ENCODE measurements at regions not wholly inside any gene's neighbourhood (a gene's known extent, or its start where the extent isn't known, plus 50 kb on each side); places are given as distances from the start of the nearest gene placed in this dataset.

DNA sequence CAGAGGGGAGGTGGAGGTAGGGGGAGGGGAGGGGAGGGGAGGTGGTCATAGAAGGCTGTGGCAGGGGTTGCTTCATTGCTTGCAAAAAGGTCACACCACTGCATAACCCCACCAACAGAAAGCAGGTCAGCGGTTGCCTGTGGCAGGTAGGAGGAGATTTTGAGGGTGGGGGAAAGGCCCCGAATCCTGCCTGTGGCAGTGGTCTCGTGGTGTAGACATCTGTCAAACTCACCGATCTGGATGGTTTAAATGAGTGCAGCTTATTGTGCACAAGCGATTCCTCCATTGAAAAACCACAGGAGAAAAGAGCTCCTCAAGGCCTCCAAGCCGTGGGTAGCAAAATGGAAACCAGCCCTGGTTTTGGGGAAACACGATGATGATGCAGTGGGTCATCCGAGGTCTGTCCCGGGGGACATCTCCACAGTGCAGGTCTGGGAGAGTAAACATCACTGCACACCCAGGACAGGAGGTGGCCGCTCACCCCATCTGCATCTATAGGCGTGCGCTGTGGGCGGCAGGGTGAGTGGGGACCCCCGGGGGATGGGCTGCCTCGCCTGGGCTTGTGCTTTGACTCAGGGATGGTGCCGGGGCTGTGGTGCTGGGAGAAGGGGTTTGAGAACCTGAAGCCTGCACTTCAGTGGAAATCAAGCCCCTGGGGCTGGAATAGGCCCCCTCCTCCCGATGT lies 112.3 kb downstream of the CRYAA start:
- DNase-seq = no peak

DNA sequence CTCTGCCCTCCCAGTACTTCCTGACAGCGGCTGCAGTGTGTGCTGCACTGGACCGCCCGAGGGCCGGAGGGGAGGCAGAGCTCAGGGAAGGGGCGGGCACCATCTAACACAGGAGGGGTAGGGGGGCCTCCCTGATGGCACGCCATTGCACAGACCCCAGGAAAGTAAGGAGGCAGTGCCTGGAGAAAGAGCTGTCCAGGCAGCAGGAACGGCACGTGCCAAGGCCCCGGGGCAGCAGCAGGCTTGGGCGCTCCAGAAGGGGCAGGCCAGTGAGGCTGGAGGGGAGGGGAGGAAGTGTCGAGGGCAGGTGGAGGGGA lies 110.7 kb downstream of the CRYAA start:
- TF ChIP-seq, protein P1, sequence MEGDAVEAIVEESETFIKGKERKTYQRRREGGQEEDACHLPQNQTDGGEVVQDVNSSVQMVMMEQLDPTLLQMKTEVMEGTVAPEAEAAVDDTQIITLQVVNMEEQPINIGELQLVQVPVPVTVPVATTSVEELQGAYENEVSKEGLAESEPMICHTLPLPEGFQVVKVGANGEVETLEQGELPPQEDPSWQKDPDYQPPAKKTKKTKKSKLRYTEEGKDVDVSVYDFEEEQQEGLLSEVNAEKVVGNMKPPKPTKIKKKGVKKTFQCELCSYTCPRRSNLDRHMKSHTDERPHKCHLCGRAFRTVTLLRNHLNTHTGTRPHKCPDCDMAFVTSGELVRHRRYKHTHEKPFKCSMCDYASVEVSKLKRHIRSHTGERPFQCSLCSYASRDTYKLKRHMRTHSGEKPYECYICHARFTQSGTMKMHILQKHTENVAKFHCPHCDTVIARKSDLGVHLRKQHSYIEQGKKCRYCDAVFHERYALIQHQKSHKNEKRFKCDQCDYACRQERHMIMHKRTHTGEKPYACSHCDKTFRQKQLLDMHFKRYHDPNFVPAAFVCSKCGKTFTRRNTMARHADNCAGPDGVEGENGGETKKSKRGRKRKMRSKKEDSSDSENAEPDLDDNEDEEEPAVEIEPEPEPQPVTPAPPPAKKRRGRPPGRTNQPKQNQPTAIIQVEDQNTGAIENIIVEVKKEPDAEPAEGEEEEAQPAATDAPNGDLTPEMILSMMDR (IDR thresholded peaks at IDR 0.05) = no peak
- TF ChIP-seq POLR2A (IDR thresholded peaks at IDR 0.05) = no peak
- Histone ChIP-seq H3K27ac (no peak overlapping the region), H3K27me3 (no peaks in the 10 kb centered on the region), H3K4me1 (no peaks in the 10 kb centered on the region), H3K4me3 (no peak overlapping the region), H3K9me3 (no peaks in the 10 kb centered on the region), H3K36me3 (ENCODE audit: low read depth, missing control alignments) (no peaks in the 10 kb centered on the region)
- WGBS, 2 donors = 90 to 98% methylated on average over 11 of the region's 11 CpGs
- intact Hi-C loops (cut with DNase I; ENCODE audit: low total_unique reads) = no loop called here
- DNase-seq = no peak

More for the DNA sequence above, 112.3 kb downstream of the CRYAA start:
- 69 to 88% methylated on average over 10 to 17 of the region's 17 CpGs for WGBS, 2 donors
- Histone ChIP-seq H3K4me3 (no peak overlapping the region), H3K27ac (no peak overlapping the region), H3K9me3 (no peaks in the 10 kb centered on the region), H3K27me3 (no peaks in the 10 kb centered on the region), H3K4me1 (no peaks in the 10 kb centered on the region), H3K36me3 (ENCODE audit: low read depth, missing control alignments) (no peaks in the 10 kb centered on the region)
- TF ChIP-seq, protein P1 (IDR thresholded peaks at IDR 0.05) = no peak
- no peak for TF ChIP-seq POLR2A (IDR thresholded peaks at IDR 0.05)
- intact Hi-C loops (cut with DNase I; ENCODE audit: low total_unique reads) = no loop called here

DNA sequence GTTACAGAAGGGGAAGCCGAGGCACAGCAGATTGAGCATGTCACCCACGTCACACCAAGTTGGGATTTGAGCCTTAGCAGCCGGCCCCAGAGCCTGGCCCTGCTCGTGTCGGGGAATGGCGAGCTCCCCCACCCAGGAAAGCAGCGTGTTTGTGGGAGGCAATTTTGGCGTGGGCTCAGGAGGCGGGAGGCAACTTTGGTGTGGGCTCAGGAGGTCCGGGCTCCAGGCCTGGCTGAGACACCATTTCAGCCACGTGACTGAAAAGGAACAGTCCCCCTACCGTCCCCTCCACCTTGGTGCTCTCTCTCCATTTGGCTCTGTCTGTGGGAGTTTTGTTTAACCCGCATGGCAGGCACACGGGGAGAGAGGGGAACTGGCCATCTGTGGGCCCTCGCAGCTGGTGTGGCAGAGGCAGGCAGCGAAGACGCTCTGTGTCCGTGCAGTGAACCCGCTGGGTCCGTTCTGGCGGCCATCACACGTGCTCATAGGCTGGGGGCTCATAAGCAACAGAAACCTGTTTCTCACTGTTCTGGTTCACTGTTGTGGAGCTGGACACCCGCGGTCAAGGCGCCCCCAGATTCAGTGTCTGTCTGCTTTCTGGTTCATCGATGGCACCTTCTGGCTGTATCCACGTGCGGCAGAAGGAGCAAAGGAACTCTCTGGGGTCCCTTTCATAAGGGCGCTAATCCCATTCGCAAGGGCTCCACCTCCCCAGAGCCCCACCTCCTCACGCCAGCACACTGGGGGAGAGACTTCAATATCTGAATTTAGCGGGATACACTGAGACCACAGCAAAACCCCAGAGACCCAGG lies 110.2 kb downstream of the CRYAA start:
- no peak overlapping the region for H3K27ac ChIP-seq
- no peaks in the 10 kb centered on the region for H3K9me3 ChIP-seq
- H3K4me1 ChIP-seq = no peaks in the 10 kb centered on the region
- no peak overlapping the region for H3K4me3 ChIP-seq
- no peak for DNase-seq
- intact Hi-C loops (cut with DNase I; ENCODE audit: low total_unique reads) = no loop called here
- no peak for TF ChIP-seq POLR2A (IDR thresholded peaks at IDR 0.05)
- TF ChIP-seq, protein P1 (IDR thresholded peaks at IDR 0.05) = no peak
- H3K36me3 ChIP-seq (ENCODE audit: low read depth, missing control alignments) = no peaks in the 10 kb centered on the region
- no peaks in the 10 kb centered on the region for H3K27me3 ChIP-seq
- 66 to 70% methylated on average over 29 to 32 of the region's 32 CpGs for whole genome bisulfite sequencing, 2 donors

DNA sequence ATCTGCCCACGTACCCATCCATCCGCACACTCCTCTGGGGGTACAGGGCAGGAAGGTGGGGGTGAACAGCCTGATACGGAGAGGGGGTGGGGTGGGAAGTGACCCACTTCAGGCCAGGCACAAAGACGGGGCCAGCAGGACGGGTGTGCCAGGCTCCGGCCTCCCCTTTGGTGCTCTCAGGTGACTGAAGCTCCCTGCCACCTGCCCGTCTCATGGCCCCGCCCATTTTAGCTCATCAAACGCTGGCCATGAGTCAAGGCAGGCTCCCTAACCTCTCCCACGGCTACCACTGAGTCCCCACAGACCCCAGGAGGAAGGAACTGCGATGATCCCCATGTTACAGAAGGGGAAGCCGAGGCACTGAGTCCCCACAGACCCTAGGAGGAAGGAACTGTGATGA lies 109.6 kb downstream of the CRYAA start:
- no peak for DNase-seq
- WGBS, 2 donors = 51% methylated on average over 12 of the region's 12 CpGs; no CpG with 5 or more reads in 1 of the 2 donors
- no peaks in the 10 kb centered on the region for H3K9me3 ChIP-seq
- no peaks in the 10 kb centered on the region for H3K27me3 ChIP-seq
- intact Hi-C loops (cut with DNase I; ENCODE audit: low total_unique reads) = no loop called here
- H3K36me3 ChIP-seq (ENCODE audit: low read depth, missing control alignments) = no peaks in the 10 kb centered on the region
- H3K4me3 ChIP-seq = no peak overlapping the region
- H3K4me1 ChIP-seq = no peaks in the 10 kb centered on the region
- H3K27ac ChIP-seq = no peak overlapping the region
- no peak for TF ChIP-seq POLR2A (IDR thresholded peaks at IDR 0.05)
- TF ChIP-seq, protein P1 (IDR thresholded peaks at IDR 0.05) = no peak
